Activated CD4-positive, alpha-beta T cell treated with anti-CD3 and anti-CD28 coated beads, Interleukin-2, amount 10 ng/mL, durations not matched to agents 24 days and 14 days (primary cell): ENCODE measurements at regions not wholly inside any gene's neighbourhood (a gene's known extent, or its start where the extent isn't known, plus 50 kb on each side); places are given as distances from the start of the nearest gene placed in this dataset.

Source experiments
- DNase-seq: peaks from one replicate; pipeline ENCODE4 v3.0.0; 2022
- H3K27ac Mint-ChIP-seq: one replicate; pipeline ENCODE4 v1.8.0; 2022; ENCODE audit warnings: mild to moderate bottlenecking, mixed read lengths
- H3K27me3 Mint-ChIP-seq: one replicate; pipeline ENCODE4 v1.8.0; 2022; ENCODE audit warnings: mixed read lengths
- H3K36me3 Mint-ChIP-seq: one replicate; pipeline ENCODE4 v1.8.0; 2022; ENCODE audit warnings: low read depth, mild to moderate bottlenecking, mixed read lengths
- H3K4me1 Mint-ChIP-seq: one replicate; pipeline ENCODE4 v1.8.0; 2021; ENCODE audit warnings: mixed read lengths
- H3K4me3 Mint-ChIP-seq: one replicate; pipeline ENCODE4 v1.8.0; 2022; ENCODE audit warnings: mild to moderate bottlenecking, moderate library complexity, mixed read lengths
- H3K9me3 Mint-ChIP-seq: one replicate; pipeline ENCODE4 v1.8.0; 2021; ENCODE audit warnings: mixed read lengths
- intact Hi-C: fragments of 100-400 bp; cut with micrococcal nuclease; formaldehyde crosslinking; loops from one replicate; pipeline ENCODE4 v1.15.1; 2023

DNA sequence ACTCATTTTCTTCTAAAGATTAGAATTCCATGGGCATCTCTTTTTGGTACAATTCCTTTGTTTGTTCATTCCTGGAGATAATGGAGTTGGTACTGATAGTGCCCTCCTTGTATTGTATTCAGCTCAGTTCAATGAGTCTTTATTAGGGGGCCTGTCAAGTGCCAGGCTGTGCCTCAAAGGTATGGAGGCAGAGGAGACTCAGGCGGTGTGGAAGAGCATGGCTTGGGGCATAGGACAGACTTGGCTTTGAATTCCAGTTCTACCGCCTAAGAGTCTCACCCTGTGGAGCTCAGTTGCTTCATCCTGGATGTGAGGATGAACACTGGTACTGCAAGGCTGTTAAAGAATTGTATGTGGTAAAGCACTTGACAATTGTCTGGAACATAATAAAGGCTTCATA lies 196.6 kb upstream of the IL12A start:
- Mint-ChIP-seq H3K27me3 (peaks cover 5% of the 10 kb centered on the region), H3K9me3 (no peaks in the 10 kb centered on the region), H3K4me1 (no peaks in the 10 kb centered on the region), H3K27ac (no peak overlapping the region), H3K36me3 (no peaks in the 10 kb centered on the region), H3K4me3 (no peak overlapping the region)
- no peak for DNase-seq
- intact Hi-C loops = no loop called here

DNA sequence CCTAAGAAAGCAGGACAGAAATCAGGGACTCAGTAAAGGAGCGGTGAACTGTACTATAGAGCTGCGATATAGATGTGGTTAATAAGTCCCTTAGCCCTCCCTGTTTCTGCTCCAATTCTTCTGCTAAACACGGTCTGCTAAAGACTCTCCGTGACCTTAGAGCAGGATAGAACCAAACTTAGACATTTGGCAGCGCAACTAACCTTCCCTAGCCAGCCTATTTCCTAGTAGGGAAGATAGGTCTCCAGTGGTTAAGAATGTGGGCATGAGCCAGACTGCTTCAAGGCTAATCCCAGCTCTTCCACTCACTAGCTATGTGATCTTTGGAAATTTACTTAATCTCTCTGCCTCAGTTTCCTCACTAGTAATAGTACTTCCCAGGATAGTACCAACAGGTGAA lies 193.6 kb upstream of the IL12A start:
- Mint-ChIP-seq H3K27ac (no peak overlapping the region), H3K36me3 (no peaks in the 10 kb centered on the region), H3K27me3 (peaks cover 5% of the 10 kb centered on the region), H3K9me3 (no peaks in the 10 kb centered on the region), H3K4me3 (no peak overlapping the region), H3K4me1 (no peaks in the 10 kb centered on the region)
- DNase-seq = no peak
- intact Hi-C loops = no loop called here

DNA sequence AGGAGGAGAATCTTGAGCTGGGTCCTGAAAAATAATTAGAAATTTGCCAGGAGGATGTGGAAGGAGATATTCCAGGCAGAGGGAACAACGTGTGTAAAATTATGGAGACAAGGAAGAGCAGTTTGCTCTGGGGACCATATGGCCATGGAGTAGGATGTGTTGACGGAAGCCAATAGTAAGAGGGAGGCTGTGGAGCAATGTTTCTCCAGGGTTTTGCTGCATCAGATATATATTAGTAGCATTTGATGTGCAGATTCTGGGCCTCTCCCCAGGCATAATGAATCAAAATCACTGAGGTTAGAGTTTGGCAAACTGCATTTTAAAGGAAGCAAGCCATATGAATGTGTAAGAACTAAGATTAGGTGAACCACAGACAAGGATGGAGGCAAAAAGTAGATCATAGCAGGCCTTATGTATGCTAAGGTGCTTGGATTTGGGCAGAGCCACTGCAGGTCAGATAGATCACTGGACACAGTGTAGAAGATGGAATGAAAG lies 192.9 kb upstream of the IL12A start:
- DNase-seq = no peak
- Mint-ChIP-seq H3K36me3 (no peaks in the 10 kb centered on the region), H3K4me1 (no peaks in the 10 kb centered on the region), H3K27me3 (peaks cover 5% of the 10 kb centered on the region), H3K27ac (no peak overlapping the region), H3K4me3 (no peak overlapping the region), H3K9me3 (no peaks in the 10 kb centered on the region)
- intact Hi-C loops = no loop called here

DNA sequence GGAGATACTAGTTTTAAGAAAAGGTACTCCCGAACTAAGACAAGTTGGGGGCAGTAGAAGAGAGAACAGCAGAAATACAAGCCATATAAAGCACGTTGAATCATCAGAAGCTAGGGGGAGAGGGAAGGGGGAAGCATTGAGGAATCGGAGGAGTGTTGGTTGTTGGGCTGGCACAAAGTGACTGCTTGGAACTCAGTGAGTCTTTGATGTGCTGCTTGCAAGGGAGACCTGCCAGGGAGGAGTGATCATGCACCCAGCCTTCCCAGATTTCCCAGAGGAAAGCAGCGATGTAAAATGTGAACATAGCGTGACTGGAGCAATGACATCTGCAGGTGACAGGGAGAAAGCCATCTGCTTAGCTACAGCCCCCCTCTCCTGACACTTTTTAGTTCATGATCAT lies 192.4 kb upstream of the IL12A start:
- Mint-ChIP-seq H3K27me3 (peaks cover 5% of the 10 kb centered on the region), H3K9me3 (no peaks in the 10 kb centered on the region), H3K27ac (no peak overlapping the region), H3K36me3 (no peaks in the 10 kb centered on the region), H3K4me1 (no peaks in the 10 kb centered on the region), H3K4me3 (no peak overlapping the region)
- intact Hi-C loops = no loop called here
- DNase-seq = no peak

DNA sequence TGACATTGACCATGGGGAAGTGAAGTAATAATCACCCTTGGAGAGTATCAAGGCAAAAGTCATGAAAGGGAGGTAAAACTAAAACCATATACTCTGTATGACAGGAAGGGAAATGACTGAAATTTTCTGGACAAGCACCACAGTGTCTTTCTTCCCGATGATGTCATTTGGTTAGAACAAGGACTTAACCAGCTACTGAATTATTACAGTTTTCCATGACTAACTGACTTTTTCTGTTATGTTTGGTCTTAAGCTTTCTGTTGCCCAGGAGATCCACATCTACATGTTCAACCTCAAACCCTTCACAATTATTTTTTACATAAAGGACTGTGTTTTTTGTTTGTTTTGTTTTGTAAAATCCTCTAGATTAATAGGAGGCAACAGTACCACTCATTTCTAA lies 191.9 kb upstream of the IL12A start:
- Mint-ChIP-seq H3K4me1 (no peaks in the 10 kb centered on the region), H3K36me3 (no peaks in the 10 kb centered on the region), H3K4me3 (no peak overlapping the region), H3K27me3 (peaks cover 5% of the 10 kb centered on the region), H3K9me3 (no peaks in the 10 kb centered on the region), H3K27ac (no peak overlapping the region)
- DNase-seq = no peak
- intact Hi-C loops = no loop called here

DNA sequence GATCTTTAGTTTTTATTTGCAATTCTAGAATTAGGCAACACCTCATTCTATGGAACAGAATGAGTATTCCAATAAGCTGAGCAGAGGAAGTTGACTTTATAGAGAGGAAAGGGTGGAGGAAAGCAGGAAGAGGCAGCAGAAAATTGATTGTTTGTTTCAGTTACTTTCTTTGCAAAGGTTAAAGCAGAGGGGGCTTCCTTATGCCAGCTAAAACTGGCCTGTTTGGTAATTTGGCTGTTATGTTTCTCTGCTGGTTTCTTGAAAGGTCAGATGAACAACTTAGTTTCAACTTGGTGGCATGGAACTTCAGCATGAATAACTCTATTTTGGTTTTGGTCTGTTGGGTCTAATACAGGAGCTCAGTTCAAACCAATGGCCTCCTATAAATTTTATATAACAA lies 190.9 kb upstream of the IL12A start:
- Mint-ChIP-seq H3K9me3 (no peaks in the 10 kb centered on the region), H3K4me3 (no peak overlapping the region), H3K27me3 (peaks cover 9% of the 10 kb centered on the region), H3K36me3 (no peaks in the 10 kb centered on the region), H3K4me1 (no peaks in the 10 kb centered on the region), H3K27ac (no peak overlapping the region)
- intact Hi-C loops = no loop called here
- no peak for DNase-seq

DNA sequence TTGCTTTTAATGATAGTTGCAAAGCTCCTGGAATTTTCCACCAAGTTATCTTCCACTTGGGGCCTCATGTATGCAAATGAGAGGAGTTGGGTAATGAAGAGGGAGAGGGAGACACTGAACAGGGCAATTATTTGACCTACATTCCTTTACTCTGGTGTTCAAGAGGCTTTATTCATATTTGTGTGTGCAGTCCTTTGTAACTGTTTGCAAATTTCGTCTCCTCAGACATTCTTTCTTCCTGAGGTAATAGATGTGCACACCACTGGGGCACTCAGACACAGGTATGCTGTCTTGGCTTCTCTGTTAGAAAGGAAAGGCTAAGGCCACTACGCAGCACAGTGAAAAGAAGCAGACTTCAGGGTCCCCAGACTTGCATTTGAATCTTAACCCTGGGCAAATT lies 189.7 kb upstream of the IL12A start:
- Mint-ChIP-seq H3K27ac (no peak overlapping the region), H3K4me1 (no peaks in the 10 kb centered on the region), H3K27me3 (peaks cover 10% of the 10 kb centered on the region), H3K9me3 (no peaks in the 10 kb centered on the region), H3K36me3 (no peaks in the 10 kb centered on the region), H3K4me3 (no peak overlapping the region)
- intact Hi-C loops = no loop called here
- no peak for DNase-seq

DNA sequence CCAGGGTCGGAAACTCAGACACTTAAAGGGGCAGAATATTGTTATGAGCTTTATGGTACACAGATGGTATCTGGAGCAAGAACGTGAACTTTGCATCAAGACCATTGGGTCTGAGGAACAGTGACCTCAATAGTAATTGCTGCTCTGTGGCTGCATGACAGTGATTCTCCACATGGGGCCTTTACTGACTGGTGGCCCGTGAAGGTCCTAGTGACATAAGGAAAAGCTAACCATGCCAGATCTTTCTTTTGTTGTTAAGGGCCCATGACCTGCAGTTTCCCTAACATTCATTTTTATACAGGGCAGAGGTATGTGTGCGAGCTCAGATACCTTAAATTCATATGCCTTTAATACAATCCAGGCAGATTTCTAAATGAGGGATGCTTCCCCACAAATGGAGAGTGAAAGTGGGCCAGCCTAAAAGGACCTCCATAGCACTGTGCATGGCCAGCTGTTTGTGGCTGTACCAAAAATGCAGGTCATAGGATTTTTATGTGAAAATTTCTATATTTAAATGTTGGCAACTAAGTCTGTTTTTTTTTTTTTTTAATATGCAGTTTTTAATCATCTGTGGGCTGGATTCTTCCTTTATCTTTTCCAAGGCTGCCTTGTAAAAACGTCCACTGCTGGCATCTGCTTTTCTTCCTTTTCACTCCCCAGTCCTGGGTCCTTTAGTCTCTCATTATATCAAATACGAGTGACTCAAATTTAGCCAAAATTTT lies 188.0 kb upstream of the IL12A start:
- Mint-ChIP-seq H3K27ac (no peak overlapping the region), H3K9me3 (no peaks in the 10 kb centered on the region), H3K27me3 (peaks cover 10% of the 10 kb centered on the region), H3K4me1 (no peaks in the 10 kb centered on the region), H3K4me3 (no peak overlapping the region), H3K36me3 (no peaks in the 10 kb centered on the region)
- intact Hi-C loops = no loop called here
- no peak for DNase-seq

DNA sequence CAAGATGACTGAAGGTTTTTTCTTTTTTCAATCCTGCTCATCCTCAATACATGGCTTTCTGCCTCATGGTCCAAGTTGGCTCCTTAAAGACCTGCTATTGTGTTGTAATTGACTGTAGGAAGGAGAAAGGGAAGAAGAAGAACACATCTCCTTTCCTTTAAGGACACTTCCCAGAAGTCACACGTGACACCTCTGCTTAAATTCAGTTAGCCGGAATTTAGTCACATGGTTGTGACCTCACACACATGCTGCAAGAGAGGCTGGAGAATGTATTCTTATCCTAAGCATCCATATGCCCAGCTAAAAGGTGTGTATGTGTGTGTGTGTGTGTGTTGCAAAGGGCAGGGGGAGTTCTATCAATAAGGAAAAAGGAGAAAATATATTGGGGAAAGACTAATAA lies 185.8 kb upstream of the IL12A start:
- Mint-ChIP-seq H3K27me3 (peaks cover 10% of the 10 kb centered on the region), H3K4me1 (no peaks in the 10 kb centered on the region), H3K36me3 (no peaks in the 10 kb centered on the region), H3K4me3 (no peak overlapping the region), H3K27ac (no peak overlapping the region), H3K9me3 (no peaks in the 10 kb centered on the region)
- intact Hi-C loops = no loop called here
- no peak for DNase-seq

DNA sequence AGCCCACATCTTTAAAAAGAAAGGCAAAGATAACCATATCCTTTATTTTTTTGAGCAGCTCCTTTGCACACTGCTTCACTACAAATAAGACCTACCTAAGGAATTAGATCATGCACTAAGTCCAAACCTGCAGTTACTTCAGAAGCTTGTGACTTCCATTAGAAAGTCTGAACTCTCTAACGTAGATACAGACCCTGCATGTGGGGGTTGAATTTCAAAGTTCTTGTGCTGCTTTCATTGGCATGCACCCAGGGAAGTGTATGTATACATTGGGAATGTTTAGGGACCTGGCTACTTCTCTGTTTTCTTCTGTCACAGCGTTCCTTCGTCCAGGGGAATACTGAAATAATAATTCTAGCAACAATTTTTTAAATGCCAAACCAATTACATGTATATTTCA lies 185.2 kb upstream of the IL12A start:
- no peaks in the 10 kb centered on the region for H3K4me1 Mint-ChIP-seq
- H3K9me3 Mint-ChIP-seq = no peaks in the 10 kb centered on the region
- H3K36me3 Mint-ChIP-seq = no peaks in the 10 kb centered on the region
- no peak overlapping the region for H3K4me3 Mint-ChIP-seq
- intact Hi-C loops = no loop called here
- no peak for DNase-seq
- no peak overlapping the region for H3K27ac Mint-ChIP-seq
- peaks cover 13% of the 10 kb centered on the region for H3K27me3 Mint-ChIP-seq

DNA sequence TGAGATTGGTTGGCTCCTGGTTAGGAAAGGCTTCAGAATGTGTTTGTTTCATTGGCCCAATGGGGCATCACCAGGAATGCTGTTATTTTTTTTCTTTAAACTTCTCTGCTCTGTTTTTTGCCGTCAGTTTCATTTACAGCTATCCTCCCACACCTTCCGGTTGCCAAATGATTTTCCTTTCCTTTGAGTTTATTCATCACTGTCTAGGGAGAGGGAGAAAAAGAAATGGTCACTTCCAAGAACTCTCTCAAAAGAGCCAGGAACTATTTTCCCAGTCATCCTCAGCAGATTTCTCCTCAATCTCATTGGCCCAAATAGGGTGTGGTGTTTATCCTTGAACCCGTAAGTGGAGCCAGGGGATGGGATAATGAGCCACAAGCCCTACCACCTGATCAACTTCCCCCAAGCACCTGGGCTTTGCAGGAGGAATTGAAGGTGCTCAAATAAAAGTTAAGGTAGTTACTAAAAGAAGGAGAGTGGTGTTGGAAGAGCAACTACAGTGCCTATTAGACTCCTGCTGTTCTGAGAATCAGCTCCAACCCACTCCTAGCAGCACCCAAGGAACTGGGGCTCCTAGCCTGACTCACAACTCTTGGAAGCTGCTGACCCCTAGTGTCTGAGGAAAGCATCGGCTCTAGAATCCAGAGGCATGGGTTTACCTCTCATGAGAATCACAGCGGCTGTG lies 183.8 kb upstream of the IL12A start:
- H3K4me3 Mint-ChIP-seq = no peak overlapping the region
- H3K36me3 Mint-ChIP-seq = no peaks in the 10 kb centered on the region
- peak; percentile 78 for DNase-seq
- intact Hi-C loops = loop anchor here (1.0 to 2.0 kb wide), 3 partner anchors 482 to 958 kb away; no protein-coding TSS in a partner anchor
- H3K27me3 Mint-ChIP-seq = peaks cover 13% of the 10 kb centered on the region
- H3K9me3 Mint-ChIP-seq = no peaks in the 10 kb centered on the region
- no peaks in the 10 kb centered on the region for H3K4me1 Mint-ChIP-seq
- H3K27ac Mint-ChIP-seq = no peak overlapping the region

DNA sequence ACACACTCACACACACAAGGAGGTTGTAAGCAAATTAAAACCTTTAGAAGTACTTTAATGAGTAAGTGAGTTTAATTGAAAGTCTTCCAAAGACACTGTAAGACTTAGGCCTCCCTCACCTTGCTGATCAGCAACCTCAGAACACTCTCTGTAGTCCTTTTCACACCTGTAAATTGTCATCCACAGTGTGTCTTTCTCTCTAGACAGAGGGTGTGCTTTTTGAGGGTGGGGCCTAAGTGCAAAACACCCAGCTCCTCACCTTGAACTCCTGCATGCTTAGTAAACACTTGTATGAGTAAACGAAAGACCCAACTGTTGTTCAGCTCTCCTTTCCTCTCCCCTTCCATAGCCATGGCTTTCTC lies 183.2 kb upstream of the IL12A start:
- Mint-ChIP-seq H3K4me1 (no peaks in the 10 kb centered on the region), H3K9me3 (no peaks in the 10 kb centered on the region), H3K36me3 (no peaks in the 10 kb centered on the region), H3K27ac (no peak overlapping the region), H3K4me3 (no peak overlapping the region), H3K27me3 (peaks cover 13% of the 10 kb centered on the region)
- intact Hi-C loops = loop anchor here (1.0 to 2.0 kb wide), 3 partner anchors 483 to 959 kb away; no protein-coding TSS in a partner anchor
- no peak for DNase-seq

DNA sequence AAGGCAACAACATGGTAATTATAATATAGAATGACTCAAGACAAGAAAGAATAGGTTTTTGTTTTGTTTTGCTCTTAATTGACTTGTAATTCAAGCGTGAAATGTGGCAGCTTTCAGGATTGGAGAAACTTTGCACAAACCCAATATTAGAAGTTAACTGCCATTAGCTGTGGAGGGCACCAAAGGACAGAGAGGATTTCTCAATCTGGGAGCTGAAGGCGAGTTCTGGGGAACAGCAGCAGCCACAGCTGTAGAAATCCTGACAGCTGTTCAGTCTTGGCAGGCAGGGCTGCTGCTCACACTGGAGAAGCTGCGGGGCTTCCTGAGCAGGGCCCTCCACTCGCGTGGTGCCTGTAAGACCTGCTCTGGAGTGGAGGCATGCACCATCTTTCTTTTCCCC lies 182.2 kb upstream of the IL12A start:
- no peak overlapping the region for H3K27ac Mint-ChIP-seq
- H3K9me3 Mint-ChIP-seq = no peaks in the 10 kb centered on the region
- H3K4me1 Mint-ChIP-seq = no peaks in the 10 kb centered on the region
- no peaks in the 10 kb centered on the region for H3K36me3 Mint-ChIP-seq
- intact Hi-C loops = no loop called here
- H3K4me3 Mint-ChIP-seq = no peak overlapping the region
- H3K27me3 Mint-ChIP-seq = peaks cover 13% of the 10 kb centered on the region
- no peak for DNase-seq

DNA sequence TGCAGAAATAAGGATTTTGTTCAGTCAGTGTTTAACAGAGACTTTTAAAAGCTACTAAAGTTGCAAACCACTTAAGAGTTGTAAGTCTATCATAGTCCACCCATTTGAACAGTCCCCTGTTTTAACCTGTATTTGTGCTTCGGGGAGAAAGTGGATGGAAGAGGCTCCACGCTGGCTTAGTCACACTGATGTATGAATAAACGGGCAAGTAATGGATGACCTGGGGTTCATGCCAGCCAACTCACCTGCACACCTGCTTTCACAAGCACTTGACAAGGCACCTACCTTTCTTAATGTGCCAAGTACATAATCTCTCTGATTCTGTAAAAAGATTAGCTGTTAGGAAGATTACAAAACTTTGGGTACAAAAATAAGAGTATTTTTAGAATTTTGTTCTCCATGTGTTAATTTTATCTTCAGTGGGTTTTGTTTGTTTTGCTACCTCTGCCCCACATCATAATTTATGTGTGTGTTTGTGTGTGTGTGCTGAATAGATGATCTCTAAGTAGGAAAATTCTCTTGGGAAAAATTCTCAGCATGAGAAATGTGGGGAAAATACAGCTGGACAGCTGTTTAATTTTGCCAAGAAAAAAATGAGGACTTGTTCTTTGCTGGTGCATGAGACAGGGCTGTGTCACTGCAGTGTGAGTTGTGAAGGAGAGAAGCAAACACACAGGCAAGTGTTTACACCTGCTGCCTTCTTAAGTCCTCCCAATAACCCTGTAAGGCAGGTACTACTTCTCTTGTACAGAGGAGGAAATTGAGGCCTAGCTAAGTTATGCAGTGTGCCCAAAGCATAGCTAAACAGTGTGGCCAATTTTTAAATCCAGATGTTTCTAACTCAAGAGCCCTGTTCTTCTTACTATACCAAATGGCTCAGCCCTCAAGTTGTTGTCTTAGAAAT lies 181.2 kb upstream of the IL12A start:
- H3K27ac Mint-ChIP-seq = no peak overlapping the region
- no peaks in the 10 kb centered on the region for H3K36me3 Mint-ChIP-seq
- no peak for DNase-seq
- H3K4me1 Mint-ChIP-seq = no peaks in the 10 kb centered on the region
- no peaks in the 10 kb centered on the region for H3K9me3 Mint-ChIP-seq
- H3K4me3 Mint-ChIP-seq = no peak overlapping the region
- intact Hi-C loops = no loop called here
- peaks cover 12% of the 10 kb centered on the region for H3K27me3 Mint-ChIP-seq
